PFSK-1 (cell line): ENCODE measurements at regions not wholly inside any gene's neighbourhood (a gene's known extent, or its start where the extent isn't known, plus 50 kb on each side); places are given as distances from the start of the nearest gene placed in this dataset.

Experiments used
- POLR2AphosphoS5 ChIP-seq: IDR thresholded peaks from 2 replicates; pipeline ENCODE4 v1.6.1; 2012; ENCODE audit warnings: low read depth, mild to moderate bottlenecking, control low read depth, low read length, moderate library complexity
- SIN3A ChIP-seq: IDR thresholded peaks from 2 replicates; pipeline ENCODE4 v1.6.1; 2012; ENCODE audit warnings: mild to moderate bottlenecking, low read length, moderate library complexity, borderline replicate concordance; ENCODE audit not compliant: insufficient read depth
- TF ChIP-seq, protein P1 (sequence below), 2 experiments: IDR thresholded peaks; 2 replicates each; pipeline versions ENCODE4 v1.6.1 to v1.8.0; 2011 to 2012; ENCODE audit warnings: low read depth in 2 of 2, low read length in 2 of 2, control low read depth in 1 of 2, inconsistent platforms in 1 of 2, mild to moderate bottlenecking in 1 of 2, moderate library complexity in 1 of 2; ENCODE audit not compliant: insufficient read depth in 1 of 2

DNA sequence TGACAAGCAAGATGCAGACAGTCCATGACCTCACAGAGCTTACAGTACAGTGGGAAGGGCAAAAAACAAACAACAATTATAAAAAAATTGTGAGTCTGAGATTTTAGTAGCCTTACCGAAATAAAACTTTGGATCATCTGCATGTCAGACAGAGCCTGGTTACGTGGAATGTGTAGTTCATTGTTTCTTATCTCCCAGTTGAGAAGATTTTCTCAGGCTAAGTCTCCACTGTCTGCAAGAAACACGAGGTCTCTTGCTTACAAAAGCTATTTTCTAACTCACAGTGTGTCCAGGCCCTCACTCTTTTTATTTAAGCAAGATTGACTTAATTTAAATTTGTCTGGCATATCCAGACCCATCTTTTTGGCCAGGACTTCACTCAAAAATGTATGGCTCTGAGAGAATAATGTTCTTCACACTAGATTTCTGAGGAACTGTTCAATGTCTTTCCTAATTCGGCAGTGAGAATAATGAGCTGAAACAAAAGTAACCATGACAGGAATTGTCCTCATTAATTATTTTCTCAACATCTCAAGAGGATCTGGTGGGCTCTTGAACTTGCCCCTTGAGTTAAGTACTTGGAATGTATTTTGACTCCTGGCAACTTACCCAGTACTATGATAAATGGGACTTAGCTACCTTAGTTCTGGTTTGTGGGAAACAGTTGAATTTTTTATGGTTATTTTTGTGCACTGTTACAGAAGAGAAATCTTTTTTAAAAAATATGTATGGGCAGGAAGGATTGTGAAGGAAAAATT, 265.1 kb upstream of the COL8A1 start:
- TF ChIP-seq POLR2AphosphoS5 (no peak), SIN3A (no peak)
- TF ChIP-seq, protein P1, sequence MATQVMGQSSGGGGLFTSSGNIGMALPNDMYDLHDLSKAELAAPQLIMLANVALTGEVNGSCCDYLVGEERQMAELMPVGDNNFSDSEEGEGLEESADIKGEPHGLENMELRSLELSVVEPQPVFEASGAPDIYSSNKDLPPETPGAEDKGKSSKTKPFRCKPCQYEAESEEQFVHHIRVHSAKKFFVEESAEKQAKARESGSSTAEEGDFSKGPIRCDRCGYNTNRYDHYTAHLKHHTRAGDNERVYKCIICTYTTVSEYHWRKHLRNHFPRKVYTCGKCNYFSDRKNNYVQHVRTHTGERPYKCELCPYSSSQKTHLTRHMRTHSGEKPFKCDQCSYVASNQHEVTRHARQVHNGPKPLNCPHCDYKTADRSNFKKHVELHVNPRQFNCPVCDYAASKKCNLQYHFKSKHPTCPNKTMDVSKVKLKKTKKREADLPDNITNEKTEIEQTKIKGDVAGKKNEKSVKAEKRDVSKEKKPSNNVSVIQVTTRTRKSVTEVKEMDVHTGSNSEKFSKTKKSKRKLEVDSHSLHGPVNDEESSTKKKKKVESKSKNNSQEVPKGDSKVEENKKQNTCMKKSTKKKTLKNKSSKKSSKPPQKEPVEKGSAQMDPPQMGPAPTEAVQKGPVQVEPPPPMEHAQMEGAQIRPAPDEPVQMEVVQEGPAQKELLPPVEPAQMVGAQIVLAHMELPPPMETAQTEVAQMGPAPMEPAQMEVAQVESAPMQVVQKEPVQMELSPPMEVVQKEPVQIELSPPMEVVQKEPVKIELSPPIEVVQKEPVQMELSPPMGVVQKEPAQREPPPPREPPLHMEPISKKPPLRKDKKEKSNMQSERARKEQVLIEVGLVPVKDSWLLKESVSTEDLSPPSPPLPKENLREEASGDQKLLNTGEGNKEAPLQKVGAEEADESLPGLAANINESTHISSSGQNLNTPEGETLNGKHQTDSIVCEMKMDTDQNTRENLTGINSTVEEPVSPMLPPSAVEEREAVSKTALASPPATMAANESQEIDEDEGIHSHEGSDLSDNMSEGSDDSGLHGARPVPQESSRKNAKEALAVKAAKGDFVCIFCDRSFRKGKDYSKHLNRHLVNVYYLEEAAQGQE (IDR thresholded peaks at IDR 0.05; ENCODE audit: insufficient read depth in 1 of 2, low read depth in 2 of 2, low read length in 2 of 2): no peak
